HEK293 (cell line): ENCODE measurements at regions not wholly inside any gene's neighbourhood (a gene's known extent, or its start where the extent isn't known, plus 50 kb on each side); places are given as distances from the start of the nearest gene placed in this dataset.

ENCODE experiments used
- ZNF10 ChIP-seq: fragments of 450-650 bp; formaldehyde crosslinking; IDR thresholded peaks from 2 replicates; pipeline ENCODE4 v1.5.1; 2017; ENCODE audit warnings: missing biosample characterization, missing genetic modification characterization
- ZNF768 ChIP-seq: fragments of 450-650 bp; formaldehyde crosslinking; IDR thresholded peaks from 2 replicates; pipeline ENCODE4 v1.5.1; 2018; ENCODE audit warnings: missing biosample characterization, mild to moderate bottlenecking, missing genetic modification characterization

DNA sequence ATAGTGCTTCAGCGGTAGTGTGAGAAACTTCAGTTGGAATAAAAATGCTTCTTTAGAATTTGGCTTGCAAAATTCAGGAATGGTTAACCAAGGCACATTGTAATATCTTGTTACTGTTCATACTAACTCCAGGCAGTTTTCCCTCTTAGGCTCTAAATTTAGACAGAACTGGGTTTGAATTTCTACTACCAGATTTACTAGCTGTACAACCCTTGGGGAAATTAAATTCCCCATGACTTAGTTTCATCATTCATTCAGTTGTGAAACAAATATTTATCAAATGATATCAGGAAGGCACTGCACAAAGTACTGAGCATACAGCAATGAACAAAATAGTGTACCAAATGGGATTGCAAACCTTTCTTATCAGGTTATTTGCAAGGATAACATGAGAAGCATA, 135.0 kb upstream of the IL15 start:
- TF ChIP-seq ZNF10 (tag by site-specific recombination) (no peak), ZNF768 (tag by site-specific recombination) (no peak)
